GM12864 (cell line): ENCODE measurements at regions not wholly inside any gene's neighbourhood (a gene's known extent, or its start where the extent isn't known, plus 50 kb on each side); places are given as distances from the start of the nearest gene placed in this dataset.

ENCODE experiments used
- DNase-seq: peaks from one replicate; pipeline ENCODE4 v3.0.0-alpha.2; 2011; ENCODE audit warnings: low read depth
- H3K4me3 ChIP-seq: 2 replicates; pipeline ENCODE4 v1.5.1; 2011; ENCODE audit warnings: mild to moderate bottlenecking, low read depth, low read length, control low read depth
- CTCF ChIP-seq: IDR thresholded peaks from 2 replicates; pipeline ENCODE4 v1.5.1; 2011; ENCODE audit warnings: low read depth, mild to moderate bottlenecking, moderate library complexity, low read length, control low read depth, inconsistent platforms; ENCODE audit errors: missing control alignments

GRCh38 chr3:73203101-73203500 is 141.6 kb downstream of the EBLN2 start:
- no peak for TF ChIP-seq CTCF
- no peak overlapping the region for H3K4me3 ChIP-seq
- DNase-seq = no peak

- no peak for DNase-seq
- no peak for TF ChIP-seq CTCF
- no peak overlapping the region for H3K4me3 ChIP-seq
Measured at GRCh38 chr3:73203633-73204032, 142.2 kb downstream of the EBLN2 start.

- no peak overlapping the region for H3K4me3 ChIP-seq
Measured at GRCh38 chr3:73204841-73205240, 143.4 kb downstream of the EBLN2 start.

GRCh38 chr3:73206030-73206429 is 144.6 kb downstream of the EBLN2 start:
- no peak overlapping the region for H3K4me3 ChIP-seq
- no peak for TF ChIP-seq CTCF
- DNase-seq = no peak

More at GRCh38 chr3:73204841-73205240, 143.4 kb downstream of the EBLN2 start:
- TF ChIP-seq CTCF = no peak
- DNase-seq = no peak

- no peak overlapping the region for H3K4me3 ChIP-seq
- no peak for DNase-seq
- TF ChIP-seq CTCF = no peak
Measured at GRCh38 chr3:73207946-73208440, 146.5 kb downstream of the EBLN2 start.

- no peak for TF ChIP-seq CTCF
- no peak overlapping the region for H3K4me3 ChIP-seq
- DNase-seq = no peak
Measured at GRCh38 chr3:73210759-73211158, 149.3 kb downstream of the EBLN2 start.

- TF ChIP-seq CTCF = no peak
- H3K4me3 ChIP-seq = no peak overlapping the region
- DNase-seq = no peak
Measured at GRCh38 chr3:73212683-73213082, 151.2 kb downstream of the EBLN2 start.
